ENCODE measurements at regions not wholly inside any gene's neighbourhood (a gene's known extent, or its start where the extent isn't known, plus 50 kb on each side); places are given as distances from the start of the nearest gene placed in this dataset.

DNA sequence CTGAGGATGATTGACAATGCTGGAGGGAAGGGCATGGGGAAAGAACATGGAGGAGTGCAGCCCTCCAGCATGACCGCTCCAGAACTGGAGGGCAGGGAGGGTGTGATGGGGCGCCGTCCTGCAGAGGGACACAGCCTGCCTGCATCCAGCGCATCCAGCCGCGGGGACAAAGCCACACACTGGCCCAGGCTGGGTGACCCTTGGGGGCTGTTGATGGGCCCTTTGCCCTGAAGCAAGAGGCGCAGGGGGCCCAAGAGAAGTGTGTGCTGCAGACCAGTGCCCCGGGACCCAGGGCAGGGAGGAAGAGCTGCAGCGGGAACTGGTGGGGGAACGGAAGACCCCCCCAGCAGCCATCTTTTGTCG, 169.8 kb upstream of the PPP1R26 start:
- TF ChIP-seq CTCF (conservative IDR thresholded peaks at IDR 0.05 in 1 of 2, IDR thresholded peaks at IDR 0.05 in 1 of 2; ENCODE audit: low read depth in 1 of 2, low read length in 2 of 2) (no peak), EZH2 (IDR thresholded peaks at IDR 0.05; ENCODE audit: low read length, missing control alignments) (no peak)
- H3K27me3 ChIP-seq (ENCODE audit: control insufficient read depth, insufficient read depth, low read length), result no peaks in the 10 kb centered on the region
- no peaks in the 10 kb centered on the region for H4K20me1 ChIP-seq (ENCODE audit: control insufficient read depth, extremely low read depth, insufficient read depth, low read length)
- H3K9ac ChIP-seq (ENCODE audit: insufficient read depth, low read length), result no peak overlapping the region
- H2AFZ ChIP-seq (ENCODE audit: low read length), result no peak overlapping the region
- no peaks in the 10 kb centered on the region for H3K4me1 ChIP-seq (ENCODE audit: control insufficient read depth, extremely low read depth, insufficient read depth, low read length)
- no peak overlapping the region for H3K4me3 ChIP-seq (replicated peaks in 1 of 4; ENCODE audit: control extremely low read depth in 1 of 4, insufficient read depth in 1 of 4, low read depth in 3 of 4, low read length in 4 of 4)
- H3K9me3 ChIP-seq (ENCODE audit: control insufficient read depth, insufficient read depth, low read depth, low read length), result no peaks in the 10 kb centered on the region
- H3K36me3 ChIP-seq (ENCODE audit: control insufficient read depth, insufficient read depth, low read length), result no peaks in the 10 kb centered on the region
- no peak overlapping the region for H3K27ac ChIP-seq (ENCODE audit: insufficient read depth, low read length)
- DNase-seq (ENCODE audit: low read depth in 2 of 2), result no peak
- H3K79me2 ChIP-seq (ENCODE audit: control insufficient read depth, insufficient read depth, low read length), result no peaks in the 10 kb centered on the region
- H3K4me2 ChIP-seq (ENCODE audit: extremely low read depth, insufficient read depth, low read length), result no peak overlapping the region

DNA sequence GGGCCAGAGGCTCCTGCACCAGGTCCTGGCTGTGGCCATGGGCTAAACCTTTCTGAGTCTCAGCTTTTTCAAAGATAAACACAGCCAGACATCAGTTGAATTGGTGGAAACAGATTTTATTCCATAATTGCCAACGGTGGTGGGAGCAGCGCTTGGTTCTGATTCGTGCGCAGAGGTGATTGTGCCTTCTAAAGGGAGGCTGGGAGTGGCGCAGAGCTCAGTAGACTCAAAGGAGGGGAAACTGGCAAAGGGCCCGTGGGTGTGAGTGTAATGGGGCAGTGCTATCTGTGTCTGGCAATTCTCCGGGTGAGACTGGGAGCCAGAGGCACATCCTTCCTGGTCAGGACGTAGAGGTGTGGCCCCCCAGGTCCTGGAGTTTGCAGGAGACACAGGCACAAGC, 169.4 kb upstream of the PPP1R26 start:
- Histone ChIP-seq H2AFZ (ENCODE audit: low read length) (no peak overlapping the region), H4K20me1 (ENCODE audit: control insufficient read depth, extremely low read depth, insufficient read depth, low read length) (no peaks in the 10 kb centered on the region), H3K27ac (ENCODE audit: insufficient read depth, low read length) (no peak overlapping the region), H3K4me3 (replicated peaks in 1 of 4; ENCODE audit: control extremely low read depth in 1 of 4, insufficient read depth in 1 of 4, low read depth in 3 of 4, low read length in 4 of 4) (no peak overlapping the region), H3K4me1 (ENCODE audit: control insufficient read depth, extremely low read depth, insufficient read depth, low read length) (no peaks in the 10 kb centered on the region), H3K9ac (ENCODE audit: insufficient read depth, low read length) (no peak overlapping the region), H3K27me3 (ENCODE audit: control insufficient read depth, insufficient read depth, low read length) (no peaks in the 10 kb centered on the region), H3K36me3 (ENCODE audit: control insufficient read depth, insufficient read depth, low read length) (no peaks in the 10 kb centered on the region), H3K9me3 (ENCODE audit: control insufficient read depth, insufficient read depth, low read depth, low read length) (no peaks in the 10 kb centered on the region), H3K4me2 (ENCODE audit: extremely low read depth, insufficient read depth, low read length) (no peak overlapping the region), H3K79me2 (ENCODE audit: control insufficient read depth, insufficient read depth, low read length) (no peaks in the 10 kb centered on the region)
- DNase-seq (ENCODE audit: low read depth in 2 of 2), result no peak
- TF ChIP-seq CTCF (conservative IDR thresholded peaks at IDR 0.05 in 1 of 2, IDR thresholded peaks at IDR 0.05 in 1 of 2; ENCODE audit: low read depth in 1 of 2, low read length in 2 of 2), result no peak
- TF ChIP-seq EZH2 (IDR thresholded peaks at IDR 0.05; ENCODE audit: low read length, missing control alignments), result no peak

GRCh38 chr9:135315572-135315971, 164.0 kb upstream of the PPP1R26 start:
- no peaks in the 10 kb centered on the region for H3K36me3 ChIP-seq (ENCODE audit: control insufficient read depth, insufficient read depth, low read length)
- no peaks in the 10 kb centered on the region for H3K27me3 ChIP-seq (ENCODE audit: control insufficient read depth, insufficient read depth, low read length)
- no peaks in the 10 kb centered on the region for H4K20me1 ChIP-seq (ENCODE audit: control insufficient read depth, extremely low read depth, insufficient read depth, low read length)
- no peaks in the 10 kb centered on the region for H3K79me2 ChIP-seq (ENCODE audit: control insufficient read depth, insufficient read depth, low read length)
- H3K4me2 ChIP-seq (ENCODE audit: extremely low read depth, insufficient read depth, low read length), result no peak overlapping the region
- TF ChIP-seq CTCF (conservative IDR thresholded peaks at IDR 0.05 in 1 of 2, IDR thresholded peaks at IDR 0.05 in 1 of 2; ENCODE audit: low read depth in 1 of 2, low read length in 2 of 2), result no peak
- no peak for TF ChIP-seq EZH2 (IDR thresholded peaks at IDR 0.05; ENCODE audit: low read length, missing control alignments)
- H2AFZ ChIP-seq (ENCODE audit: low read length), result no peak overlapping the region
- no peak overlapping the region for H3K27ac ChIP-seq (ENCODE audit: insufficient read depth, low read length)
- H3K9ac ChIP-seq (ENCODE audit: insufficient read depth, low read length), result no peak overlapping the region
- H3K4me1 ChIP-seq (ENCODE audit: control insufficient read depth, extremely low read depth, insufficient read depth, low read length), result no peaks in the 10 kb centered on the region
- DNase-seq (ENCODE audit: low read depth in 2 of 2), result no peak
- no peak overlapping the region for H3K4me3 ChIP-seq (replicated peaks in 1 of 4; ENCODE audit: control extremely low read depth in 1 of 4, insufficient read depth in 1 of 4, low read depth in 3 of 4, low read length in 4 of 4)
- H3K9me3 ChIP-seq (ENCODE audit: control insufficient read depth, insufficient read depth, low read depth, low read length), result no peaks in the 10 kb centered on the region
